SK-N-SH (cell line): ENCODE measurements at regions not wholly inside any gene's neighbourhood (a gene's known extent, or its start where the extent isn't known, plus 50 kb on each side); places are given as distances from the start of the nearest gene placed in this dataset.

Source experiments
- CTCF ChIA-PET: fragments of 300-600, 350-600 bp; formaldehyde crosslinking; extraction: SDS; loops from one replicate; lab custom pipeline; 2021; lab: Yijun Ruan, JAX
- POLR2A ChIA-PET: fragments of 350-600 bp; sonication (Branson Sonifier 250); formaldehyde crosslinking; extraction: SDS; loops from one replicate; lab custom pipeline; 2020; ENCODE audit warnings: antibody characterized with exemption, inconsistent platforms; lab: Yijun Ruan, JAX
- DNase-seq: peaks from one replicate; pipeline ENCODE4 v3.0.0; 2012
- H2AFZ ChIP-seq: fragments of 200-600 bp; sonication (generic); 2 replicates; pipeline ENCODE4 v1.8.1; 2016; ENCODE audit warnings: antibody characterized with exemption, mild to moderate bottlenecking, low read depth
- H3F3A ChIP-seq: fragments of 200-600 bp; sonication (generic); replicated peaks from 2 replicates; pipeline ENCODE3; 2016; ENCODE audit warnings: antibody characterized with exemption, mild to moderate bottlenecking; ENCODE audit not compliant: insufficient read depth
- H3K27ac ChIP-seq, 2 experiments: fragments of 200-500 bp in 1 of 2; fragments of 200-600 bp in 1 of 2; sonication (Bioruptor generic) in 1 of 2; sonication (generic), shearing (Covaris generic) in 1 of 2; 2 replicates each; pipeline versions ENCODE4 v1.5.1 to v1.6.1; 2014 to 2016; ENCODE audit warnings: low read depth in 2 of 2, inconsistent platforms in 1 of 2, low read length in 1 of 2, mild to moderate bottlenecking in 1 of 2, mixed read lengths in 1 of 2
- H3K27me3 ChIP-seq: fragments of 200-600 bp; sonication (generic), shearing (Covaris generic); 2 replicates; pipeline ENCODE4 v1.6.1; 2016; ENCODE audit warnings: mixed run types; ENCODE audit not compliant: insufficient read depth
- H3K36me3 ChIP-seq, 2 experiments: fragments of 200-500 bp in 1 of 2; fragments of 200-600 bp in 1 of 2; sonication (Bioruptor generic) in 1 of 2; sonication (generic) in 1 of 2; replicated peaks in 1 of 2; 2 replicates each; pipeline versions ENCODE3 to v1.5.1; 2014 to 2016; ENCODE audit warnings: low read length in 1 of 2, mild to moderate bottlenecking in 1 of 2; ENCODE audit not compliant: insufficient read depth in 2 of 2, control insufficient read depth in 1 of 2
- H3K4me1 ChIP-seq, 2 experiments: fragments of 200-500 bp in 1 of 2; fragments of 200-600 bp in 1 of 2; sonication (Bioruptor generic) in 1 of 2; sonication (generic), shearing (Covaris generic) in 1 of 2; 2 replicates each; pipeline versions ENCODE4 v1.5.1 to v1.6.1; 2014 to 2016; ENCODE audit warnings: low read depth in 1 of 2, low read length in 1 of 2, mixed run types in 1 of 2; ENCODE audit not compliant: insufficient read depth in 2 of 2, control insufficient read depth in 1 of 2
- H3K4me2 ChIP-seq: fragments of 200-600 bp; sonication (generic), shearing (Covaris generic); 2 replicates; pipeline ENCODE4 v1.6.1; 2017; ENCODE audit warnings: mixed run types
- H3K4me3 ChIP-seq, 2 experiments: fragments of 200-500 bp in 1 of 2; fragments of 200-600 bp in 1 of 2; sonication (Bioruptor generic) in 1 of 2; sonication (generic), shearing (Covaris generic) in 1 of 2; 2 replicates each; pipeline versions ENCODE4 v1.5.1 to v1.8.1; 2014 to 2016; ENCODE audit warnings: low read depth in 2 of 2, inconsistent platforms in 1 of 2, low read length in 1 of 2, mild to moderate bottlenecking in 1 of 2, mixed read lengths in 1 of 2, moderate library complexity in 1 of 2
- H3K79me2 ChIP-seq: fragments of 200-600 bp; sonication (generic); 2 replicates; pipeline ENCODE4 v1.8.1; 2017; ENCODE audit warnings: mild to moderate bottlenecking; ENCODE audit not compliant: insufficient read depth
- H3K9ac ChIP-seq: fragments of 200-600 bp; sonication (generic); 2 replicates; pipeline ENCODE4 v1.6.1; 2017; ENCODE audit warnings: mixed run types
- H3K9me2 ChIP-seq: fragments of 200-600 bp; sonication (generic); 2 replicates; pipeline ENCODE4 v1.6.1; 2017; ENCODE audit warnings: mixed run types
- H3K9me3 ChIP-seq: fragments of 200-600 bp; sonication (generic); 2 replicates; pipeline ENCODE4 v1.6.1; 2017; ENCODE audit warnings: mixed run types, mild to moderate bottlenecking, moderate library complexity
- H4K20me1 ChIP-seq: fragments of 200-600 bp; sonication (generic); 2 replicates; pipeline ENCODE4 v1.6.1; 2017; ENCODE audit warnings: mild to moderate bottlenecking, mixed run types; ENCODE audit not compliant: insufficient read depth
- ELF1 ChIP-seq: IDR thresholded peaks from 2 replicates; pipeline ENCODE4 v1.4.0; 2012
- EP300 ChIP-seq, 2 experiments: IDR thresholded peaks; 2 replicates each; pipeline versions ENCODE4 v1.4.0 to v1.6.1; 2012; ENCODE audit warnings: borderline replicate concordance in 1 of 2, low read depth in 1 of 2, low read length in 1 of 2
- EZH2phosphoT487 ChIP-seq: fragments of 200-600 bp; sonication (generic); IDR thresholded peaks from 2 replicates; pipeline ENCODE4 v1.6.1; 2017; ENCODE audit warnings: low read depth, mixed run types, mild to moderate bottlenecking, antibody characterized with exemption, moderate library complexity, borderline replicate concordance
- FOSL2 ChIP-seq: IDR thresholded peaks from 2 replicates; pipeline ENCODE4 v1.4.0; 2012; ENCODE audit warnings: low read depth, mild to moderate bottlenecking, moderate library complexity, borderline replicate concordance
- FOXM1 ChIP-seq: IDR thresholded peaks from 2 replicates; pipeline ENCODE4 v1.4.0; 2012; ENCODE audit warnings: low read depth, mild to moderate bottlenecking
- GABPA ChIP-seq: IDR thresholded peaks from 2 replicates; pipeline ENCODE4 v1.4.0; 2012; ENCODE audit warnings: low read depth, mild to moderate bottlenecking
- GATA2 ChIP-seq: sonication (generic); formaldehyde crosslinking; IDR thresholded peaks from 2 replicates; pipeline ENCODE4 v1.5.0; 2020; ENCODE audit warnings: mild to moderate bottlenecking, missing genetic modification reagents
- JUND ChIP-seq: IDR thresholded peaks from 2 replicates; pipeline ENCODE4 v1.4.0; 2012
- MAX ChIP-seq: IDR thresholded peaks from 2 replicates; pipeline ENCODE4 v1.4.0; 2012; ENCODE audit warnings: low read depth
- MXI1 ChIP-seq: IDR thresholded peaks from 2 replicates; pipeline ENCODE4 v1.6.1; 2012; ENCODE audit warnings: mild to moderate bottlenecking, low read depth, low read length, improper control_type of control experiment
- NFIC ChIP-seq: IDR thresholded peaks from 2 replicates; pipeline ENCODE4 v1.4.0; 2012; ENCODE audit warnings: borderline replicate concordance
- NRF1 ChIP-seq: IDR thresholded peaks from 2 replicates; pipeline ENCODE4 v1.6.1; 2012; ENCODE audit warnings: low read depth, mild to moderate bottlenecking, low read length
- PBX3 ChIP-seq: IDR thresholded peaks from 2 replicates; pipeline ENCODE4; 2012
- POLR2AphosphoS5 ChIP-seq: IDR thresholded peaks from 2 replicates; pipeline ENCODE4 v1.6.1; 2012; ENCODE audit warnings: low read depth, low read length
- REST ChIP-seq: IDR thresholded peaks from 2 replicates; pipeline ENCODE4 v1.6.1; 2012; ENCODE audit warnings: mild to moderate bottlenecking, low read depth, low read length, moderate library complexity
- RXRA ChIP-seq: IDR thresholded peaks from 2 replicates; pipeline ENCODE4 v1.4.0; 2012; ENCODE audit warnings: low read depth, mild to moderate bottlenecking, borderline replicate concordance
- SMC3 ChIP-seq: IDR thresholded peaks from 2 replicates; pipeline ENCODE4 v1.6.1; 2012; ENCODE audit warnings: low read depth, low read length, improper control_type of control experiment
- TAF1 ChIP-seq: IDR thresholded peaks from 2 replicates; pipeline ENCODE4 v1.6.1; 2012; ENCODE audit warnings: low read depth, mild to moderate bottlenecking, low read length, moderate library complexity, borderline replicate concordance
- USF2 ChIP-seq: fragments of 150-350 bp; IDR thresholded peaks from 2 replicates; pipeline ENCODE4 v1.6.1; 2017; ENCODE audit warnings: antibody characterized with exemption, low read length, low read depth, borderline replicate concordance
- ZBTB33 ChIP-seq: IDR thresholded peaks from 2 replicates; pipeline ENCODE4 v1.4.0; 2012; ENCODE audit warnings: low read depth, borderline replicate concordance
- WGBS: methylation state at CpG from one replicate; pipeline ENCODE4 v1.1.6; 2017; ENCODE audit warnings: low lambda C conversion rate; 5-methylcytosine and 5-hydroxymethylcytosine counted together

- Histone ChIP-seq H4K20me1 (no peaks in the 10 kb centered on the region), H3K9ac (no peak overlapping the region), H3K4me2 (no peak overlapping the region), H3K79me2 (no peaks in the 10 kb centered on the region), H2AFZ (no peak overlapping the region), H3K27ac (no peak overlapping the region), H3K9me3 (no peaks in the 10 kb centered on the region), H3K4me1 (no peaks in the 10 kb centered on the region), H3F3A (no peaks in the 10 kb centered on the region), H3K9me2 (no peaks in the 10 kb centered on the region), H3K27me3 (no peaks in the 10 kb centered on the region)
- DNase-seq, result no peak
- ChIA-PET POLR2A (no interaction called here), CTCF (no interaction called here)
- TF ChIP-seq RXRA (no peak), GATA2 (CRISPR knock-in tag) (no peak)
- TF ChIP-seq, all 33 proteins: peak for 0
- H3K36me3 ChIP-seq, result no peaks in the 10 kb centered on the region
- no peak overlapping the region for H3K4me3 ChIP-seq
Measured at GRCh38 chr12:91819132-91819447, 326.6 kb downstream of the BTG1 start.

- WGBS, result 54% methylated on average over 2 of the region's 2 CpGs
- no peaks in the 10 kb centered on the region for H3K27me3 ChIP-seq
- no peaks in the 10 kb centered on the region for H3F3A ChIP-seq
- no peaks in the 10 kb centered on the region for H3K9me3 ChIP-seq
- no peak overlapping the region for H3K4me2 ChIP-seq
- ChIA-PET CTCF (interaction anchor here (0.8 kb wide), 1 partner anchor 463 kb away, joined by 3 read pairs; no protein-coding TSS in a partner anchor), POLR2A (no interaction called here)
- TF ChIP-seq FOSL2, result no peak
- no peak for TF ChIP-seq RXRA
- no peak for TF ChIP-seq ELF1
- no peak for TF ChIP-seq EP300 (IDR thresholded peaks at IDR 0.05; ENCODE audit: borderline replicate concordance in 1 of 2, low read depth in 1 of 2, low read length in 1 of 2)
- TF ChIP-seq EZH2phosphoT487, result no peak
- TF ChIP-seq ZBTB33, result no peak
- no peak for TF ChIP-seq USF2
- no peak for TF ChIP-seq PBX3
- no peak for TF ChIP-seq FOXM1
- TF ChIP-seq JUND, result no peak
- TF ChIP-seq MAX, result no peak
- TF ChIP-seq NRF1, result no peak
- no peak for TF ChIP-seq POLR2AphosphoS5
- no peak for TF ChIP-seq GABPA
- TF ChIP-seq NFIC, result no peak
- TF ChIP-seq REST, result no peak
- TF ChIP-seq SMC3, result no peak
- TF ChIP-seq TAF1, result no peak
- TF ChIP-seq MXI1, result no peak
- no peak overlapping the region; a peak in 1 of 4 replicates for H3K27ac ChIP-seq
- no peak overlapping the region for H3K4me3 ChIP-seq
- no peaks in the 10 kb centered on the region for H3K9me2 ChIP-seq
- H3K4me1 ChIP-seq, result no peaks in the 10 kb centered on the region
- no peaks in the 10 kb centered on the region for H4K20me1 ChIP-seq
- H3K9ac ChIP-seq, result no peak overlapping the region
- H3K36me3 ChIP-seq, result no peaks in the 10 kb centered on the region
- no peak for DNase-seq
- no peaks in the 10 kb centered on the region for H3K79me2 ChIP-seq
- H2AFZ ChIP-seq, result no peak overlapping the region
Measured at GRCh38 chr12:91818227-91819131, 327.2 kb downstream of the BTG1 start.
